ENCODE measurements at regions not wholly inside any gene's neighbourhood (a gene's known extent, or its start where the extent isn't known, plus 50 kb on each side); places are given as distances from the start of the nearest gene placed in this dataset.

- Histone ChIP-seq H3K9me3 (ENCODE audit: control insufficient read depth, insufficient read depth, low read length) (no peaks in the 10 kb centered on the region), H3K4me1 (ENCODE audit: control insufficient read depth, low read length) (no peaks in the 10 kb centered on the region), H3K27ac (ENCODE audit: low read depth, low read length) (no peak overlapping the region), H4K20me1 (ENCODE audit: control insufficient read depth, insufficient read depth, low read depth, low read length) (no peaks in the 10 kb centered on the region), H3K4me3 (ENCODE audit: low read length) (no peak overlapping the region), H3K36me3 (ENCODE audit: control insufficient read depth, low read length) (no peaks in the 10 kb centered on the region), H3K27me3 (ENCODE audit: control insufficient read depth, low read length) (no peaks in the 10 kb centered on the region), H3K4me2 (ENCODE audit: low read length) (no peak overlapping the region), H3K79me2 (ENCODE audit: control insufficient read depth, low read length) (no peaks in the 10 kb centered on the region), H3K9me2 (replicated peaks; ENCODE audit: control insufficient read depth, low read length) (no peaks in the 10 kb centered on the region), H3F3A (ENCODE audit: control insufficient read depth, insufficient read depth) (no peaks in the 10 kb centered on the region)
- TF ChIP-seq CTCF (IDR thresholded peaks at IDR 0.05; ENCODE audit: low read depth, low read length, poor library complexity, severe bottlenecking) (no peak), EZH2phosphoT487 (IDR thresholded peaks at IDR 0.05; ENCODE audit: borderline replicate concordance, low read length) (no peak)
Measured at GRCh38 chr11:129270446-129270845, 78.3 kb upstream of the ARHGAP32 start.

GRCh38 chr11:129268371-129268770 is 76.2 kb upstream of the ARHGAP32 start:
- Histone ChIP-seq H3K36me3 (ENCODE audit: control insufficient read depth, low read length) (no peaks in the 10 kb centered on the region), H3K27ac (ENCODE audit: low read depth, low read length) (no peak overlapping the region), H3K4me2 (ENCODE audit: low read length) (no peak overlapping the region)

DNA sequence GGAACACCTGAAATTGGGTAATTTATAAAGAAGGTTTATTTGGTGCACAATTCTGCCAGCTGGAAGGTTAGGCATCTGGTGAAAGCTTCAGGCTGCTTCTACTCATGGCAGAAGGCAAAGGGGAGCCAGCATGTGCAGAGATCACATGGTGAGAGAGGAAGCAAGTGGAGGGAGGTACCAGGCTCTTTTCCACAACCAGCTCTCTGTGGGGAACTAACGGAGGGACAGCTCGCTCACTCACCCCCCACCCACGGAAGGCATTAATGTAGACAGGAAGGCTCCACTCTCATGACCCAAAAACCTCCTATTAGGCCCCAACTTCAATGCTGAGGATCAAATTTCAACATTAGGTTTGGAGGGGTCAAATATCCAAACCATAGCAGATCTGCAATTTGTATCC is 75.6 kb upstream of the ARHGAP32 start:
- Histone ChIP-seq H3K27ac (ENCODE audit: low read depth, low read length) (no peak overlapping the region), H3K27me3 (ENCODE audit: control insufficient read depth, low read length) (peaks cover 5% of the 10 kb centered on the region; the same call in 1 of the 2 replicates), H3K9me2 (replicated peaks; ENCODE audit: control insufficient read depth, low read length) (no peaks in the 10 kb centered on the region), H4K20me1 (ENCODE audit: control insufficient read depth, insufficient read depth, low read depth, low read length) (no peaks in the 10 kb centered on the region), H3K4me1 (ENCODE audit: control insufficient read depth, low read length) (no peaks in the 10 kb centered on the region), H3F3A (ENCODE audit: control insufficient read depth, insufficient read depth) (no peaks in the 10 kb centered on the region), H3K9me3 (ENCODE audit: control insufficient read depth, insufficient read depth, low read length) (no peaks in the 10 kb centered on the region), H3K4me3 (ENCODE audit: low read length) (no peak overlapping the region), H3K79me2 (ENCODE audit: control insufficient read depth, low read length) (no peaks in the 10 kb centered on the region), H3K36me3 (ENCODE audit: control insufficient read depth, low read length) (no peaks in the 10 kb centered on the region), H3K4me2 (ENCODE audit: low read length) (no peak overlapping the region)
- TF ChIP-seq EZH2phosphoT487 (IDR thresholded peaks at IDR 0.05; ENCODE audit: borderline replicate concordance, low read length), result no peak
- no peak for TF ChIP-seq CTCF (IDR thresholded peaks at IDR 0.05; ENCODE audit: low read depth, low read length, poor library complexity, severe bottlenecking)

More at GRCh38 chr11:129268371-129268770, 76.2 kb upstream of the ARHGAP32 start:
- Histone ChIP-seq H3F3A (ENCODE audit: control insufficient read depth, insufficient read depth) (no peaks in the 10 kb centered on the region), H3K9me3 (ENCODE audit: control insufficient read depth, insufficient read depth, low read length) (no peaks in the 10 kb centered on the region), H3K27me3 (ENCODE audit: control insufficient read depth, low read length) (peaks cover 5% of the 10 kb centered on the region; the same call in 1 of the 2 replicates), H3K9me2 (replicated peaks; ENCODE audit: control insufficient read depth, low read length) (no peaks in the 10 kb centered on the region), H3K4me1 (ENCODE audit: control insufficient read depth, low read length) (no peaks in the 10 kb centered on the region), H3K4me3 (ENCODE audit: low read length) (no peak overlapping the region), H3K79me2 (ENCODE audit: control insufficient read depth, low read length) (no peaks in the 10 kb centered on the region), H4K20me1 (ENCODE audit: control insufficient read depth, insufficient read depth, low read depth, low read length) (no peaks in the 10 kb centered on the region)
- TF ChIP-seq CTCF (IDR thresholded peaks at IDR 0.05; ENCODE audit: low read depth, low read length, poor library complexity, severe bottlenecking), result no peak
- TF ChIP-seq EZH2phosphoT487 (IDR thresholded peaks at IDR 0.05; ENCODE audit: borderline replicate concordance, low read length), result no peak
